RCC 7860 (cell line): ENCODE measurements at regions not wholly inside any gene's neighbourhood (a gene's known extent, or its start where the extent isn't known, plus 50 kb on each side); places are given as distances from the start of the nearest gene placed in this dataset.

Source experiments
- DNase-seq: peaks from one replicate; pipeline ENCODE4 v3.0.0-alpha.2; 2015; ENCODE audit warnings: low spot score
- FAIRE-seq: peaks from 2 replicates; lab custom pipeline; 2012; peaks lifted over from hg19 to GRCh38; lab: Jason Lieb, UNC

DNA sequence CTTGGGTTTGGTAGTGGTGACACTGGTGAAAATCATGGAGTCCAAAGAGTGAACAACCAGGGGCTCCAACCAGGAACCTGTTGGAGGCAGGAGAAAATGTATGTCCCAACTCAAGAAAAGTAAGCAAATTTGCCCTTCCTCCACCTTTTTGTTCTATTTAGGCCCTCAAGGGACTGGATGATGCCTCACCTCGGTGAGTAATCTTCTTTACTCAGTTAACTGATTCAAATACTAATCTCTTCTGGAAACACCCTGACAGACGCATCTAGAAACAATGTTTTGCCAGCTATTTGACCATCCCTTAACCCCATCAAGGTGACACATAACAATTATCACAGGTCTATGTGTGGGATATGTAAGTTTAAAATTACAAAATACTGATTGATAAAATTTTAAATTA is 272.4 kb upstream of the FOXG1 start:
- FAIRE-seq (no peak), DNase-seq (no peak)

- DNase-seq (no peak), FAIRE-seq (no peak)
Observed at GRCh38 chr14:28496364-28496763, 270.2 kb upstream of the FOXG1 start.

- DNase-seq (no peak), FAIRE-seq (no peak)
Observed at GRCh38 chr14:28502517-28502916, 264.1 kb upstream of the FOXG1 start.

- DNase-seq (peak; percentile 15), FAIRE-seq (no peak)
Observed at GRCh38 chr14:28515571-28515970, 251.0 kb upstream of the FOXG1 start.

DNA sequence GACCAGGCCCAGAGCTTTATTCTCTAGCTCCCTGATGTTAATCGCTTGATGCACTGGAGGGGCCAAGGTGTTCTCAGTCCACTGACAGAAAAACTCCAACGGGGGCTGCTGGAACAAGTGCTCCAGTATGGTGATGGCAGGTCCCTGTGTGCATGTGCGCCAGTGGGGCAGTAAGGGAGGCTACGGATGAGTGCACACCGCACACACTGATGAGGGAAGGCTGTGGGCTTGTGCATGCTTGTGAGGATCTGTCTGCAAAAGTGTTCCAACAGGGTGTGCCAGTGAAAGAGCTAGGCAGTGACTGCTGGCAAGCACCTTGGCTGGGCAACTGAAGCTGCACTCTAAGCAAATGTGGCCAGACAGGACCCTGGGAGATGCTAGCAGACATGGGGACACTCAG is 229.7 kb upstream of the FOXG1 start:
- FAIRE-seq (no peak), DNase-seq (no peak)

DNA sequence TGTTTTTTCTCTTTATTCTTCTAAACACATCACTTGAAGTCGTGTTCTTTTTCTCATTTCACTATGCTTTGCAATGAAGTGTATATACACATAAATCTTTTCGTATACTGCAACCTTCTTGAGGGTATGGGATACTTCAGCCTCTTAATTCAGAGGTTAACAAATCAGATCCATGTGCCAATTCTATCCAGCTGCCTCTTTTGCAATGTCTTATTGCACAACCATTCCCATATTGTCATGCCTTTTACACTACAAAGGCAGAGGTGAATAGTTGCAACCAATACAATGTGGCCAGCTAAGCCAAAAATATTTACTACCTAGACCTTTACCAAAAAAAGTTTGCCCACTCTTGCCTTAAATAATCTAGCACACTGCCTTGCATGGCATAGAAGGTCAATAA is 224.5 kb upstream of the FOXG1 start:
- FAIRE-seq (no peak), DNase-seq (no peak)

GRCh38 chr14:28565345-28565744 is 201.2 kb upstream of the FOXG1 start:
- FAIRE-seq (no peak), DNase-seq (no peak)

GRCh38 chr14:28570391-28570790 is 196.2 kb upstream of the FOXG1 start:
- no peak for DNase-seq
- no peak for FAIRE-seq

GRCh38 chr14:28571636-28572035 is 195.0 kb upstream of the FOXG1 start:
- DNase-seq (no peak), FAIRE-seq (no peak)

DNA sequence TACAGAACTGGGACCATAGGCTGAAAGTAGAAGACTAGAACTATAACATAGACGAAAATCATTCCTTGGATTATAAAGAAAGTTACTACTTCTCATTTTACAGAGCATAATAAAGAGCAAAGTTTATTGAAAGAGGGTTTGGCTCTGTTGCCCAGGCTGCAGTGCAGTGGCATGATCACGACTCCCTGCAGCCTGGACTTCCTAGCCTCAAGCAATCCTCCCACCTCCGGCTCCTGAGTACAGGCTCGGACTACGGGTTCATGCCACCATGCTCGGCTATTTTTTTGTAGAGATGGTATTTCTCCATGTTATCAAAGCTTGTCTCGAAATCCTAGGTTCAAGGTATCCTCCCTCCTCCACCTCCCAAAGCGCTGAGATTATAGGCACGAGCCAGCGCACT is 190.1 kb upstream of the FOXG1 start:
- no peak for FAIRE-seq
- no peak for DNase-seq

DNA sequence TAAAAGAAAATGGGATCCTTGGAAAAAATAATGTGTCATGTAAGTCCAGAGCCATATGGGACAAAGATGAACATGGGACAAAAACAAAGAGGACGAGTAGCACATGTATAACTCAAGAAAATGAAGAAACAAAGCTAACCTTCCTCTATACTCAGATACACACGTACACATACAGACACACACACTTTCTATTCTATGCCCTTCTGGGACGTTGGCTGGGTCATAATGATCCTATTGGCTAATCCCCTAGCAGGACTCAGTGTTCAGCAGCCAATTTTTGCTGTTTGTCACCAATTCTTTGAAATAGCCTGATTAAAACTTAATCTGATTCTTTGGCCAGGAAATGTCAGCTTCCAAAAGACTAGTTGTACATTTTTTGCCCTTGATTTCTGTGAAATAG is 189.4 kb upstream of the FOXG1 start:
- DNase-seq (no peak), FAIRE-seq (no peak)

DNA sequence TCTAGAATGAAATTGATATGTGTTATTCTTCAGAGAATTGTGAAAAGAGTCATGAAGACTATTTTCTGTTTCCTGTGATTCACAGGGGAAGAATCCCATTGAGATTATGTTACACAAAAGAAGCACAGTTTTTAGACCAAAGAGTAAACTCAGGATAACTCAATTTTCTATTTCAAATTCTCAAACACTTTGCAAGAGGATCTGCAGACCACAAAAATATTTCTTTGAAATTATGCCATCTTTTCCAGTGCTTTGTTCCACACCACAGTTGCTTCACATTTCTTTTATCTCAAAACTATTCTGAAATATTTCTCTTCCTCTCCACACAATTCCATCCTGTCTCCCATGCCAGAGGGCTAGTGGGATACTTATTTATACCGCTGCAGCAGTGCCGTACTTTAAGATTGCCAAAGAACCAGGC is 188.9 kb upstream of the FOXG1 start:
- FAIRE-seq, result no peak

GRCh38 chr14:28584951-28585350 is 181.6 kb upstream of the FOXG1 start:
- FAIRE-seq (no peak), DNase-seq (no peak)

More for the DNA sequence above, 188.9 kb upstream of the FOXG1 start:
- no peak for DNase-seq

- no peak for FAIRE-seq
Observed at GRCh38 chr14:28589792-28590191, 176.8 kb upstream of the FOXG1 start.

GRCh38 chr14:28596391-28596790 is 170.2 kb upstream of the FOXG1 start:
- DNase-seq (no peak), FAIRE-seq (no peak)

More at GRCh38 chr14:28589792-28590191, 176.8 kb upstream of the FOXG1 start:
- DNase-seq, result no peak

DNA sequence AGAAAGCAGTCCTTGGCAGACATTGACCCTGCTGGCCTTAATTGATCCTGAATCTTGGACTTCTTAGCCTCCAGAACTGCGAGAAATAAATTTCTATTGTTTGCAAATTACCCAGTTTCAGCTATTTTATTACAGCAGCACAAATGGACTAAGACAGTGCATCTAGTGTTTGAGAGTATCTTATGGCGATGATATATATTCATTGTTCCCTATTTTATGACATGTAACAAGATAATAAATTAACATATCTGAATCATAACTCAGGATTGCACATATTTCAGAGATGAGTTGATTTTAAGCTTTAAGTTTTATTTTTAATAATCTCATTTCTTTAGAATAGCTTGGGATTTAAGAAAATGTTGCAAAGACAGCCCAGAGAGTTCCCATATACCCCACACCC is 167.4 kb upstream of the FOXG1 start:
- FAIRE-seq (no peak), DNase-seq (no peak)

GRCh38 chr14:28599605-28600004 is 167.0 kb upstream of the FOXG1 start:
- FAIRE-seq (no peak), DNase-seq (no peak)

DNA sequence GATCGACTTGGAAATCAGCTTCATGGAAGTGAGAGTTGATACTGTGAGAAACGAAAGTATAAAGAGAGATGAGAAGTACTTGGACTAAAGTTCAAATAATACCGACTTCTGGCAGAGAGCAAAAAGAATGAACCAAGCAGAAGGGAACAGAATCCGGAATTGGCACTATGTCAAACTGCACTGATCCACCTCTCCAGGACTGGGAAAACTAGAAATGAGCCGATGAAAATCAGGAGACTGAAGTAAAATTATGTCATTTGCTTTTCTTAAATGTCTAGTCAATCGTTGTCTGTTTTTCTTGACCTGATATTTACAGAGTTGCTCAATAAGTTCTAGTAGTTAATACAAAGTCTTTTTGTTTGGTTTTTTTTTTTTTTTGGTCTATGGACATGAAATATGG is 163.0 kb upstream of the FOXG1 start:
- FAIRE-seq (no peak), DNase-seq (no peak)

GRCh38 chr14:28607661-28608060 is 158.9 kb upstream of the FOXG1 start:
- DNase-seq, result no peak
- FAIRE-seq, result no peak

DNA sequence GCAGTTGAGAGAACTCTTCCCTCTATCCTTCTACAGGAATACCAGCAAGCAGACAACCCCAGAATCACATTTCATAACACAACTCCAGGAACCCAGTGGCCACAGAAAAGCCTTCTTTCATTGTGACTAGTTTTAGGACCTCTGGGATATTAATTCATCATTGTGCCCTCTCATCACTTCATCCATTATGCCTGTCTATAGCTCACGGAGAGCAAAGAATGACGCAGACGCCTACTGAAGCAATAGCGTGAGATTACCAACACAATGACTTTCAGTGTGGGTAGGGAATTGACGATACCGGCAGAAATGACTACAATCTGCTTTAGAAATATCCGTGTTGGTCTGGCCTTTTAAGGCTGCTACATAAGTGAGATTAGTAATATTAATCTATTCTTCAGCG is 158.1 kb upstream of the FOXG1 start:
- FAIRE-seq (no peak), DNase-seq (no peak)

DNA sequence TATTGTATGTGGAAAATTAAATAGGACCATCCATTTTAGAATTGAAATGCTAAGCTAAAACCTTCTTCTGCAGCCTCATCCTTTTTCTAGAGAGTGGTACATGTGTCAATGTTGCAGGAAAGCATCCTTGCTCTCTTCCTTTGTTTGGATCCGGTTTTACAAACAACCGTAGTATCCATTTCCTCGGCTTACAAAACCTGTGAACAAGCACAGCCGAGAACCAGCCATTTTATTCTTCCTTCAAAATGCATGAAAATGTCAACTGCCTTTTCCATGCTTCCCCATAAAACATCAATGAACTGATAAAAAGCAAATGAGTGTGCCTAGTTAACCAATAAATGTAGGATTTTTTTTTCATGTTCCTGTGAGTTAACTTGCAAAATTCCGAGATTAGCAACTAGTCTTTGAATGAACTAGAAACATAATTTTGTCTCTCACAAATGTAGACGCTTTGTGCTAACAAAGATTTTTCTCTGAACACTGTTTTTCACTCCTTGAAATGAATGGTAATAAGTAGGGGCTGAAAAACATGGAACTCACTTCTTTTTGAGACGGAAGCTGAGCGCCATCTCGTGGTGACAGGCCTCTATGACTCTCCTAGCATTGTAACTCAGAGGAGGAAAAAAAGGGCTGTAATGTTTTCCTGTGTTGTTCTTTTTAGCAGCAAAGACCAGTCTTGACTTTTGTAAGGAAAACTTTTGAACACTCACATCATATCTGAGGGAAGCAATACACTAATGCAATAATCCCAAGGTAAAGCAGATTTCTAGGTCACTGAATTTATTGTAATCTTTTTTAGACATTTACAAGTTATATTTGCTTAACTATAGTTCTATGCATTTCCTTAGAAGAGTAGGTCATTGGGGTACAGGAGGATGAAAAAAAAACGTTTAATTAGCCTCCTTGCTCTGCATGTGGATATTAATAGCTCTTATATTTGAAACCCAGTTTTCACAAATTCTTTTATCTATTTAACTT is 157.4 kb upstream of the FOXG1 start:
- no peak for FAIRE-seq
- peak; percentile 5 for DNase-seq

GRCh38 chr14:28612414-28612813 is 154.2 kb upstream of the FOXG1 start:
- FAIRE-seq, result no peak

DNA sequence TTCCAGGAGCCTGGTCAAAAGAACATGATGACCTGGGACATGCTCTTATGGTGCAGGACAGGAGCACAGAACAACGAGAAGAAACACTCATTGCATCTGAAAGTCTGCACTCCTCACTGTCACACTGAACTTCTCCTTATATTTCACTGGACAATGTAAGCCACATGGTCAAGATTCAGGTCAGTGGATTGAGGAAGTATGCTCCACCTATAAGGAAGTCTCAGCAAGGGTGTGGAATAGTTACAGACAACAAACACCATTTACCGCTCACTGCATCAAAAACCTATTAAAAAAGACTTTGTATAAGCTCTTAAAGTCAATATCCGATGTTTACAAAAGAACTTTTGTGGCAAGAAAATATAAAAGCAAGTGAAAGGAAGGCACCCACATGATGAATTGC is 153.1 kb upstream of the FOXG1 start:
- FAIRE-seq (no peak), DNase-seq (no peak)

More at GRCh38 chr14:28612414-28612813, 154.2 kb upstream of the FOXG1 start:
- DNase-seq, result no peak
